Osteocyte (in vitro differentiated cells): ENCODE measurements at regions not wholly inside any gene's neighbourhood (a gene's known extent, or its start where the extent isn't known, plus 50 kb on each side); places are given as distances from the start of the nearest gene placed in this dataset.
A peak's percentile ranks its signal among the peaks of the same experiment; 100 is the strongest.

ENCODE experiments used
- DNase-seq: peaks from one replicate; pipeline ENCODE4 v3.0.0; 2021; ENCODE audit warnings: mixed read lengths; ENCODE audit not compliant: unreplicated experiment; ENCODE audit errors: extremely low spot score
- H3K27ac Mint-ChIP-seq: one replicate; pipeline ENCODE4 v1.8.0; 2021; ENCODE audit warnings: mild to moderate bottlenecking, mixed read lengths; ENCODE audit not compliant: unreplicated experiment
- H3K27me3 Mint-ChIP-seq: one replicate; pipeline ENCODE4 v1.8.0; 2021; ENCODE audit warnings: mixed read lengths; ENCODE audit not compliant: unreplicated experiment
- H3K36me3 Mint-ChIP-seq: one replicate; pipeline ENCODE4 v1.8.0; 2021; ENCODE audit warnings: mixed read lengths; ENCODE audit not compliant: unreplicated experiment
- H3K4me1 Mint-ChIP-seq: one replicate; pipeline ENCODE4 v1.8.0; 2021; ENCODE audit warnings: mixed read lengths; ENCODE audit not compliant: unreplicated experiment
- H3K4me3 Mint-ChIP-seq: one replicate; pipeline ENCODE4 v1.8.0; 2021; ENCODE audit warnings: mild to moderate bottlenecking, moderate library complexity, mixed read lengths; ENCODE audit not compliant: unreplicated experiment
- H3K9me3 Mint-ChIP-seq: one replicate; pipeline ENCODE4 v1.8.0; 2021; ENCODE audit warnings: mixed read lengths; ENCODE audit not compliant: unreplicated experiment
- TF ChIP-seq, protein P1 (sequence below): fragments of 200-600 bp; sonication (generic); IDR thresholded peaks from 2 replicates; pipeline ENCODE4 v1.5.0; 2021; ENCODE audit warnings: antibody characterized with exemption, mild to moderate bottlenecking, moderate library complexity

DNA sequence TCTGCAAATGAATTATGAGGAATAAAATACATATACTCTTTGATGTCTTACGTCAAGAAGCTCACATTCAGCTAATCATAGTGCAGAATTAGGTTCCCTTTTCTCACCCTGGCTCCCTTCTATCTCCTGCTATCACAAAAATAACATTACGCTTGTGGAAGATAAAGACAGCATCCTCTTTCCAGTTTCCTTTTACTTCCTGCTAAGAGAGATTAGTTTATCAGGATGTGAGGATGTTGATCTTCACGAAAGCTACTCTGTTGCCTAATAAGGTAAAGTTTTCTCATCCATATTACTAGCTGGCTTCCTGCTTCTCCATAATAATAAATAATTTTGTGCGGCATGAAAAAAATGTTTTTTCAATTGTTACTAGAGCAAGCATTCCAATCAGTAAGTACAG, 217.7 kb upstream of the DCN start:
- DNase-seq: no peak
- Mint-ChIP-seq H3K4me1 (peaks cover 15% of the 10 kb centered on the region), H3K4me3 (no peak overlapping the region), H3K36me3 (no peaks in the 10 kb centered on the region), H3K27ac (peak overlapping the region; percentile 40), H3K9me3 (no peaks in the 10 kb centered on the region), H3K27me3 (no peaks in the 10 kb centered on the region)
- TF ChIP-seq, protein P1, sequence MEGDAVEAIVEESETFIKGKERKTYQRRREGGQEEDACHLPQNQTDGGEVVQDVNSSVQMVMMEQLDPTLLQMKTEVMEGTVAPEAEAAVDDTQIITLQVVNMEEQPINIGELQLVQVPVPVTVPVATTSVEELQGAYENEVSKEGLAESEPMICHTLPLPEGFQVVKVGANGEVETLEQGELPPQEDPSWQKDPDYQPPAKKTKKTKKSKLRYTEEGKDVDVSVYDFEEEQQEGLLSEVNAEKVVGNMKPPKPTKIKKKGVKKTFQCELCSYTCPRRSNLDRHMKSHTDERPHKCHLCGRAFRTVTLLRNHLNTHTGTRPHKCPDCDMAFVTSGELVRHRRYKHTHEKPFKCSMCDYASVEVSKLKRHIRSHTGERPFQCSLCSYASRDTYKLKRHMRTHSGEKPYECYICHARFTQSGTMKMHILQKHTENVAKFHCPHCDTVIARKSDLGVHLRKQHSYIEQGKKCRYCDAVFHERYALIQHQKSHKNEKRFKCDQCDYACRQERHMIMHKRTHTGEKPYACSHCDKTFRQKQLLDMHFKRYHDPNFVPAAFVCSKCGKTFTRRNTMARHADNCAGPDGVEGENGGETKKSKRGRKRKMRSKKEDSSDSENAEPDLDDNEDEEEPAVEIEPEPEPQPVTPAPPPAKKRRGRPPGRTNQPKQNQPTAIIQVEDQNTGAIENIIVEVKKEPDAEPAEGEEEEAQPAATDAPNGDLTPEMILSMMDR: no peak

DNA sequence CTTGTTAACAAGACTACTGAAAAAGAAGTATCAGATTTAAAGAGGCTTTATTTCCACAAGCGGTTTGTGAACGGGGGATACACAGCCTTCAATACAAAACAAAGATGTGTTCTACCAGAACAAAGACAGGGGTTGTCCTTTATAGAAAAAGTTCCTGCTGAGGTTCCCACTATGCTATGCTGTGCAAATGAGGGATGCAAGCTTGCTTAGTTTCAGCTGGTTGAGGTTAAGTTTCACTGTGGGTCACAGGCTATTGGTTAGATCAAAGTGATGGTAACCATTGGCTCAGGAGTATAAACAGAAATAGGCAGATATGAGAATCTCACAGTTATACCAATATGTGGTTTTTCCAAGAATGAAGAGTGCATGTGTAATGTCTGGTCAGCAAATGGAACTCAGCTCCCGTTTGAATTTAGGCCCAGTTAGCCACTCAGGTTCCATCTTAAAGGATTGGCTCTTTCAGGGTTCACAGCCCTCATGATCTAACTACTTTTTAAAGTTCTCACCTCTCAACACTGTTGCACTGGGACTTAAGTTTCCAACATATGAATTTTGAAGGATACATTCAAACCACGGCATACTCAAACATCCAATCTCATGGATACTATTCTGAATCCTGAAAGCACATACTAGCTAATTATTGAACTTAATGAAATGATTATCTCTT, 215.4 kb upstream of the DCN start:
- TF ChIP-seq, protein P1: no peak
- H3K9me3 Mint-ChIP-seq: no peaks in the 10 kb centered on the region
- no peaks in the 10 kb centered on the region for H3K36me3 Mint-ChIP-seq
- no peaks in the 10 kb centered on the region for H3K27me3 Mint-ChIP-seq
- no peak overlapping the region for H3K27ac Mint-ChIP-seq
- no peak for DNase-seq
- H3K4me3 Mint-ChIP-seq: no peak overlapping the region
- peaks cover 15% of the 10 kb centered on the region for H3K4me1 Mint-ChIP-seq

DNA sequence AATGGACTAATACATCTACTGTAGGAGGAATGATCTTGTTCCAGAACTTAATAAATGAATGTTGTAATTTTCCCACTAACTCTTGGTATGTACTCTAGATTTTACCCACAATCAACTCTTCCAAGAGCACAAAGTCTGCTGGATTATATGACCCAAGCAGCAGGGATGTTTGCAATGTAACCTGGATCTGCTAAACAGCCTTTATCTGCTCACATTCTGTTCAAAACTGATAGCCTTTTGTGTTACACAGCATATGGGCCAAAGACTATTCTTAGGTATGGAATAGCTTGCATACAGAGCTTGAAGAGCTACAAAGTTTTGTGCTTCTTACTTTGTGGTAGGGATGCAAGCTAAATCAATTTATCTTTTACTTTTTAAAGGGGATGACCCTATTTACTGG, 213.7 kb upstream of the DCN start:
- Mint-ChIP-seq H3K9me3 (peaks cover 11% of the 10 kb centered on the region), H3K4me1 (peaks cover 15% of the 10 kb centered on the region), H3K27me3 (no peaks in the 10 kb centered on the region), H3K36me3 (no peaks in the 10 kb centered on the region), H3K4me3 (no peak overlapping the region), H3K27ac (no peak overlapping the region)
- TF ChIP-seq, protein P1: no peak
- DNase-seq: no peak

DNA sequence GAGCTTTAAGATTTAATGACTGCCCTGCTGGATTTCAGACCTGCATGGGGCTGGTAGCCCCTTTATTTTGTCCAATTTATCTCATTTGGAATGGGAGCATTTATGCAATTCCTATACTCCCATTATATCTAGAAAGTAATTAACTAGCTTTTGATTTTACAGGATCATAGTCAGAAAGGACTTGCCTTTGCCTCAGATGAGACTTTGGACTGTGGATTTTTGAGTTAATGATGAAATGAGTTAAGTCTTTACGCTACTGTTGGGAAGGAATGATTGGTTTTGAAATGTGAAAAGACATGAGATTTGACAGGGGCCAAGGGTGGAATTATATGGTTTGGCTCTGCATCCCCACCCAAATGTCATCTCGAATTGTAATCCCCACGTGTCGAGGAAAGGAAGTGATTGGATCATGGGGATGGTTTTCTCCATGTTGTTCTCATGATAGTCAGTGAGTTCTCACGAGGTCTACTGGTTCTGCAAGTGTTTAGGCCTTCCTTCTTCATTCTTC, 213.1 kb upstream of the DCN start:
- DNase-seq: no peak
- H3K27ac Mint-ChIP-seq: no peak overlapping the region
- no peak overlapping the region for H3K4me3 Mint-ChIP-seq
- peaks cover 14% of the 10 kb centered on the region for H3K9me3 Mint-ChIP-seq
- no peaks in the 10 kb centered on the region for H3K36me3 Mint-ChIP-seq
- H3K4me1 Mint-ChIP-seq: peaks cover 9% of the 10 kb centered on the region
- H3K27me3 Mint-ChIP-seq: no peaks in the 10 kb centered on the region
- TF ChIP-seq, protein P1: no peak

DNA sequence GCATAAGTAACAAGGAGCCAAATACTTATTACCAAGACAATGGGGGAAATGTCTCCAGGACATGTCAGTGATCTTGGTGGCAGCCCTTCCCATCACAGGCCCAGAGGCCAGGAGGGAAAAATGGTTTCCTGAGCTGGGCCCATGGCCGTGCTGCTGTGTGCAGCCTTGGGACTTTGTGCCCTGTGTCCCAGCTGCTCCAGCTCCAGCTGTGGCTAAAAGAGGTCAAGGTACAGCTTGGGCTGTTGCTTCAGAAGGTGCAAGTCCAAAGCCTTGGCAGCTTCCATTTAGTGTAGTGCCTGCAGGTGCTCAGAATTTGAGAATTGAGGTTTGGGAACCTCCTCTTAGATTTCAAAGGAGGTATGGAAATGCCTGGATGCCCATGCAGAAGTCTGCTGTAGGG, 212.3 kb upstream of the DCN start:
- H3K27ac Mint-ChIP-seq: no peak overlapping the region
- peaks cover 1% of the 10 kb centered on the region for H3K4me1 Mint-ChIP-seq
- H3K36me3 Mint-ChIP-seq: no peaks in the 10 kb centered on the region
- H3K4me3 Mint-ChIP-seq: no peak overlapping the region
- H3K9me3 Mint-ChIP-seq: peaks cover 17% of the 10 kb centered on the region
- TF ChIP-seq, protein P1: no peak
- DNase-seq: no peak
- H3K27me3 Mint-ChIP-seq: no peaks in the 10 kb centered on the region
